ENCODE measurements at regions not wholly inside any gene's neighbourhood (a gene's known extent, or its start where the extent isn't known, plus 50 kb on each side); places are given as distances from the start of the nearest gene placed in this dataset.

DNA sequence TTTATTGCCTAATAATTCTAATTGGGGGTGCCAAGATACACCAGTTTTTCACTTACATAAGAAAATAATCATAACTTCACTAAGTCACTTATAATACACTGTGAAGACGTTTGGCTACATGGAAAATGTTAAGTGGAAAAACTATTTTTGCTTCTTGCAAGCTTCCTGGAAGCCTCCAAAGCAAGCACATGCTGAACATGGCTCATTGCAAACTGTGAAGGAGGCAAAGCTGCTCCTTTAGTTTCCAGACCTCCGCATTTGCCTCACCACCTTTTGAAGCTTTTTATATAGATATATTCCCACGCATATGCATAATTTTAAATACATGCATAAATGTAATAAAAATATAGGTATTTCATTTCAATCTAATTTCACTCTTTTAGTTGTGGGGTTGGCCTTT lies 285.6 kb upstream of the PRDM9 start:
- TF ChIP-seq, protein P1, sequence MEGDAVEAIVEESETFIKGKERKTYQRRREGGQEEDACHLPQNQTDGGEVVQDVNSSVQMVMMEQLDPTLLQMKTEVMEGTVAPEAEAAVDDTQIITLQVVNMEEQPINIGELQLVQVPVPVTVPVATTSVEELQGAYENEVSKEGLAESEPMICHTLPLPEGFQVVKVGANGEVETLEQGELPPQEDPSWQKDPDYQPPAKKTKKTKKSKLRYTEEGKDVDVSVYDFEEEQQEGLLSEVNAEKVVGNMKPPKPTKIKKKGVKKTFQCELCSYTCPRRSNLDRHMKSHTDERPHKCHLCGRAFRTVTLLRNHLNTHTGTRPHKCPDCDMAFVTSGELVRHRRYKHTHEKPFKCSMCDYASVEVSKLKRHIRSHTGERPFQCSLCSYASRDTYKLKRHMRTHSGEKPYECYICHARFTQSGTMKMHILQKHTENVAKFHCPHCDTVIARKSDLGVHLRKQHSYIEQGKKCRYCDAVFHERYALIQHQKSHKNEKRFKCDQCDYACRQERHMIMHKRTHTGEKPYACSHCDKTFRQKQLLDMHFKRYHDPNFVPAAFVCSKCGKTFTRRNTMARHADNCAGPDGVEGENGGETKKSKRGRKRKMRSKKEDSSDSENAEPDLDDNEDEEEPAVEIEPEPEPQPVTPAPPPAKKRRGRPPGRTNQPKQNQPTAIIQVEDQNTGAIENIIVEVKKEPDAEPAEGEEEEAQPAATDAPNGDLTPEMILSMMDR (IDR thresholded peaks at IDR 0.05; ENCODE audit: poor library complexity) = no peak
- TF ChIP-seq EZH2 (IDR thresholded peaks at IDR 0.05; ENCODE audit: borderline replicate concordance) = no peak

All from hepatocyte (in vitro differentiated cells).